Stimulated activated CD8-positive, alpha-beta memory T cell treated with anti-CD3 and anti-CD28 coated beads, Interleukin-12 subunit alpha, Interleukin-12 subunit beta, amount 100 ng/mL, for 24 hours (primary cell): ENCODE measurements at regions not wholly inside any gene's neighbourhood (a gene's known extent, or its start where the extent isn't known, plus 50 kb on each side); places are given as distances from the start of the nearest gene placed in this dataset.
"Not testable (repeated sequence)": the region's sequence is repeated elsewhere in the genome, so short reads cannot be mapped to it uniquely, and the experiment has no call there.

ENCODE experiments used
- DNase-seq: peaks from one replicate; pipeline ENCODE4 v3.0.0-alpha.2; 2020; ENCODE audit errors: extremely low read depth

- no peak for DNase-seq
Measured at GRCh38 chr11:87639753-87640364, 535.4 kb downstream of the RAB38 start.

- DNase-seq = no peak
Measured at GRCh38 chr11:87635001-87635400, 540.2 kb downstream of the RAB38 start.

DNA sequence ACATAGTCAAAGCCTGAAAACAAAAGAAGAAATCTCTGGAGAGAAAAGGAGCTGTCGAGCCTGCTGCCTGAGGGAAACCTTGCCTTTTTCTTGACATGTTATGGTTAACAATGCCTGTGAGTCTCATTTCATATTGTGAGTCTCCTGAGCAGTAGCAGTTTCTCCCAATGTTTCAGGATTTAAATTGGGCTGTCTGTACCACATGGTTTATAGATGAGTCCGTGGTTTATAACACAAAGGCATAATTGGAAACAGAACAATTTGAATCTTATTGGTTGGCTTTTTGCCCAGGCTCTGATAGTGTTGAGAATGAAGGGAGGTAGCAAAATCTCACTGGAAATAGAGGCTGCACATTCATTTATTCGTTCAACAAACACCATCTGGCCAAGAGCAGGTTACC, 540.9 kb downstream of the RAB38 start:
- DNase-seq = no peak

GRCh38 chr11:87628957-87629356, 546.3 kb downstream of the RAB38 start:
- DNase-seq = no peak

DNA sequence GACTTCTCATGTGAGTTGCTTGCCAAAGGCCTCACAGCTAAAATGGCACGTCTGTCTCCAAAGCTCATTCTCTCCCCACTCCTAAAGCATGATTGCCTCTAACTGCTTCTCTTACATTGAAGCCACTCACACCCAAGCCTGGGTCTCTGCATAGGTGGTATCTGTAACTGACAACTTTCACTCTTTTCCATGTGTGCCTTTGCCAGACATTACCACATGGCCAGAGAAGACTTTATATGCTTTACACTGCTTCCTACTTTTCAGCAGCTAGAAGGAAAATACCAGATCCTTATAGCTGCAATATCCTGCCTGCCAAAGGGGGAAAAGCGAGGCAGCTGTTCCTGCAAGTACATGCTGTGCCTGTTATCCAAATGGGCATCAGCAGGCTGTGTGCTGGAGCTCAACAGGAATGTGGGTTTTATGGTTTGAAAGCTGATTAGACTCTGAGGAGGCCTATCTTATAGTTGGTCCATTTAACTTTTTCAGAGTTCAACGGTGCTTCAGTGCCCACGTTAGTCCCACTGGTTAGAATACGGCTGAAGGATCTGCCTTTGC, 547.1 kb downstream of the RAB38 start:
- DNase-seq = no peak

GRCh38 chr11:87623531-87624365, 551.5 kb downstream of the RAB38 start:
- DNase-seq = not testable (repeated sequence)

DNA sequence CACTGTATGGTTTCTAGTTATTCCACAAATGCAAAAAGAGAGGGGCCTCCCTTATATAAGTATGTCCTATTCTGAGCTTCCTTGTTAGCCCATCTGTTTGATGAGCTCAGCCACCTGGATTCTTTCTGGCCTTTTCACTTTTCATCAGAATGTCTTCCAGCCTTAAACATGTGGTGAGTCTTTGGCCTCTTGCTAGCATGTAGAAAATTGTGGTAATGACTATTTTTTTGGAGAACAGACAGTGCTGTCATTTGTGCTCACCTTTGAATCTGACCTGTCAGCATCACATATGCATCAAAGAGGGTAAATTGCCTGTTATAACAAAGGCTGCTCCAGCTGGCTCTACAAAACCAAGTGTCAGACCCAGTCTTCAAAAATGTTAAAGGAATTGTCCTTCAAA, 558.7 kb downstream of the RAB38 start:
- DNase-seq = no peak

DNA sequence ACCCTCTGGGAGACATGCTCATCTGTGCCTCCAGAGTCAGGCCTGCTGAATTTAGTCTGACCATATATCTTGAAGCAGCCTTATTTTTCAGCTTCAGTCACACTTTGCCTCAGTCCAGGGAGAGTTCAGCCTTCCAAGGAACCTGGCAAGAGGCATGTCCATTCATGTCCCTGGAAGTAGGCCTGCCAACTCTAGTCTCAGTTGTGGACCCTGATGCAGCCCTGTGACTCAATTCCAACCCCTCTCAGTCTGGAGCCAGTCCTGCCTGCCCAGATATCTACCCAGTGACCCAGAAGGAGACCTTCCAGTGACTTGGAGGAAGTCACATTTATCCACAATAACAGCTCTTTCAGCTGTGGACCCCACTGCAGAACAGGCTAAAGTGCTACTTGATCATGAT, 566.6 kb downstream of the TMEM135 start:
- no peak for DNase-seq

- DNase-seq = no peak
Measured at GRCh38 chr11:87603887-87604286, 566.2 kb downstream of the TMEM135 start.

DNA sequence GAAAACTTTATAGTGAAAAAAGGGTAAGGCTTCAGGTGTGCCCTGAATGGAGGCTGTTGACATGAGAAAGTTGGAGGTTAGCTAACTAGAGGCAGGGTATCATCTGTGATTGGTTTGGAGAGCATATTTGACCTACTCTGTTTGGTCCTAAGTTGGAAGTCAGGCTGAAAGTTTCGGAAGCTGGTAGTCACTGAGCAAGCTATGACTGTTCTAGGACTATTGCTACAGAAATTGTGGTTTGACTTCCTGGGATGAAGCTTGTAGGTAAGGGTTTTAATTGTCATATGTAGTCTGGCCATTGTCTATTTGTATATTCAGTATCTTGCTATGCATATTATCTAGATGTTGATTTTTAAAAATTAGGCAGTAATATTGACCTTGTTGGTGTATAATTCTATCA, 565.0 kb downstream of the TMEM135 start:
- no peak for DNase-seq

GRCh38 chr11:87600938-87601337, 563.2 kb downstream of the TMEM135 start:
- DNase-seq = no peak

GRCh38 chr11:87597725-87598124, 560.0 kb downstream of the TMEM135 start:
- no peak for DNase-seq

- DNase-seq = no peak
Measured at GRCh38 chr11:87596176-87596575, 558.4 kb downstream of the TMEM135 start.

DNA sequence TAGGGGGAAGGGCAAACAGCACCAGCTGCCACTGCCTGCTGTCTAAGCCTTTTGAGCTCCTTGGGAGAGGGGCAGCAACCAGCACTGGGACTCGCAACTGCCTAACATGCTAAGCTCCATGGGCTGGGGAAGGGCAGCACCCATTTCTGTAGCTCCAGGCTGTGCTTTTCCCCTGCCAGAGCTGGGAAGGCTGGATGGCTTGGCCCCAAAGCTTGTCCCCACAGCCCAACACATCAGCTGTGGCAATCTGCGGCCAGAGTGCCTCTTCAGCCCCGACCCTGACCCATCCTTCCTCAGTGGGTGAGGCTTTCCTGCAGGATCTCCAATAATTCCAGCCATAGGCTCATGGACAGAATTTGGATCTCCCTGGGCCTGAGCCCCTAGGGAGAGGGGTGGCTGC, 551.3 kb downstream of the TMEM135 start:
- no peak for DNase-seq

- not testable (repeated sequence) for DNase-seq
Measured at GRCh38 chr11:87585613-87586012, 547.9 kb downstream of the TMEM135 start.

DNA sequence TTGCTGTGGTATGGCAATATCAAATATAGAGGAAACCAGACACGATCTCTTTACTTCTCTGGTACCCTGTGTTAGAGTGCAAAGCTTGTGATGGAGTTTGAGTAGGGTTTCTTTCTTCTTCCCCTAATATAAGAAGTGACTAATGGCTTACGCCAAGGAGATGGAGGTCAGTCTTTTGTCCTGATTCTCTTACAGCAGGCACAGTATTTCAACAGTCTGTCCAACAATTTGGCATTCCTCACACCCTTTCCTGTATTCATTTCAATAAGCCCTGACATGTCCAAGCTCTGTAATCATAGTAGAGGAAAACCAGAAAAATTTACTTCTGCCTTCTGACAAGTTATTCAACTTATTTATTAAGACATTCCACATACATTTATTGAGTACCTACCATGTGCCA, 546.2 kb downstream of the TMEM135 start:
- no peak for DNase-seq

DNA sequence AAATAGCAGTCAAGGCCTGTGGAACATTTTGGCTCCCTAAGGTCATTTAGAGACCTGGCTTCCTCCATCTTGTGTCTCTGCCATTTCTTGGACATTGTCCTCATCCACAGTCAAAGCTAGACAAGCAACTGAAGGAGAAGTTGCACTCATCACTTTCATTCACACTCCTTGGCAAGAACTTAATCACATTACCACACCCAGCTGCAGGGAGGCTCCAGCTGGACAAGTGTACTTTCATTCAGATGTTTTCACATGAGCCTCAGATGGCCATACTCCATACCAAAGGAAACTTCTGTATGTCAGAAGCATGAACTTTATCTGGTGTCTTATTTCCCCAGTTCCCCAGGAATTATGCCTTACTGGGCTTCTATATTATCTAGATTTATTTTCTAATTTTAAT, 537.4 kb downstream of the TMEM135 start:
- DNase-seq = no peak

- DNase-seq = no peak
Measured at GRCh38 chr11:87574193-87574592, 536.5 kb downstream of the TMEM135 start.

GRCh38 chr11:87573708-87574107, 536.0 kb downstream of the TMEM135 start:
- DNase-seq = no peak

GRCh38 chr11:87572881-87573280, 535.1 kb downstream of the TMEM135 start:
- no peak for DNase-seq

DNA sequence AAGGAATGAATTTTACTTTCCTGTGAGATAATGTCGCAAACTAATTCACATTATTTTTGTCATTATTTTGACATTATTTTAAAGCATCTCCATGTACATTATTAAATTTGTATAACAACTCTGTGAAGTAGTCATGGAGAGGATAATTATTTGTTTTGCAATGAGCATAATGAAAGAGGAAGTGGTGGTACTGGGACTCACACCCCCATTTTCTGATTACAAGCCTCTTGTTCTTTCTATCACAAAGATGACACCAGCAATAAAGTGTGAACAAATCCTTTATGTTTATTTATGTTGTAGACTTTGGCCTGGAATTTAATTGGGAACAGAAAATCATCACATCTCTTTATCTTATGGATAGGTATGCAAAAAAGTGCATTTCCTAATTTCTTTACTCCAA, 522.6 kb downstream of the TMEM135 start:
- DNase-seq = no peak

- not testable (repeated sequence) for DNase-seq
Measured at GRCh38 chr11:87559852-87560251, 522.1 kb downstream of the TMEM135 start.

- no peak for DNase-seq
Measured at GRCh38 chr11:87555101-87555500, 517.4 kb downstream of the TMEM135 start.
